GM21515 (cell line): ENCODE measurements at regions not wholly inside any gene's neighbourhood (a gene's known extent, or its start where the extent isn't known, plus 50 kb on each side); places are given as distances from the start of the nearest gene placed in this dataset.
"Not testable (repeated sequence)": the region's sequence is repeated elsewhere in the genome, so short reads cannot be mapped to it uniquely, and the experiment has no call there.

Experiments
- ATAC-seq: cut with Tn5 transposase; IDR thresholded peaks from one replicate; pipeline ENCODE4 v1.9.1; 2021; ENCODE audit not compliant: unreplicated experiment

DNA sequence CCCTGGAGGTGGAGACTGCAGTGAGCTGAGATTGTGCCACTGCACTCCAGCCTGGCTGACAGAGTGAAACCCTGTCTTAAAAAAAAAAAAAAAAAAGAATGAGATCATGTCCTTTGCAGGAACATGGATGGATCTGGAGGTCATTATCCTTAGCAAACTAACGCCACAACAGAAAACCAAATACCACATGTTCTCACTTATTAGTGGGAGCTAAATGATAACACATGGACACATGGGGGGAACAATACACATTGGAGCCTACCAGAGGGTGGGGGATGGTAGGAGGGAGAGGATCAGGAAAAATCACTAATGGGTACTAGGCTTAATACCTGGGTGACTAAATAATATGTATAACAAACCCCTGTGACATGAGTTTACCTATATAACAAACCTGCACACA is 108.0 kb upstream of the FHL2 start:
- ATAC-seq: not testable (repeated sequence)

DNA sequence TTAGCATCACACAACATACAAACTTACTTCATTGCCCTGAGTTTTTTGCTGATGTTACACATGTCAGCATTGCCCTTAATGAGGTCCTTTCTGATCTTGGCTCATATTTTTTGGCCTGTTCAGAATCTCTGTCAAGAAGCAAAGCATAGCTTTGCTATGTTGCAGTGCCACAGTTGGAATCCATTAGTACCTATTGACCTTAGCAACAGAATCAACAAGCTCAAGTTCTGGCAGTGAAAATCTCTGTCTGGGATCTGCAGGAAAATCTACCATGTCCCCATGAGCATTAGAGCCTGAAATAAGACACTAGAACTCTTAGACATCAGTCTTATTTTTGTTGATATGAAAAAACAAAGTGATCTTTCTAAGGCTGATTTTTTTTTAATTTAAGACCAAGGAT is 105.6 kb upstream of the FHL2 start:
- ATAC-seq: no peak

DNA sequence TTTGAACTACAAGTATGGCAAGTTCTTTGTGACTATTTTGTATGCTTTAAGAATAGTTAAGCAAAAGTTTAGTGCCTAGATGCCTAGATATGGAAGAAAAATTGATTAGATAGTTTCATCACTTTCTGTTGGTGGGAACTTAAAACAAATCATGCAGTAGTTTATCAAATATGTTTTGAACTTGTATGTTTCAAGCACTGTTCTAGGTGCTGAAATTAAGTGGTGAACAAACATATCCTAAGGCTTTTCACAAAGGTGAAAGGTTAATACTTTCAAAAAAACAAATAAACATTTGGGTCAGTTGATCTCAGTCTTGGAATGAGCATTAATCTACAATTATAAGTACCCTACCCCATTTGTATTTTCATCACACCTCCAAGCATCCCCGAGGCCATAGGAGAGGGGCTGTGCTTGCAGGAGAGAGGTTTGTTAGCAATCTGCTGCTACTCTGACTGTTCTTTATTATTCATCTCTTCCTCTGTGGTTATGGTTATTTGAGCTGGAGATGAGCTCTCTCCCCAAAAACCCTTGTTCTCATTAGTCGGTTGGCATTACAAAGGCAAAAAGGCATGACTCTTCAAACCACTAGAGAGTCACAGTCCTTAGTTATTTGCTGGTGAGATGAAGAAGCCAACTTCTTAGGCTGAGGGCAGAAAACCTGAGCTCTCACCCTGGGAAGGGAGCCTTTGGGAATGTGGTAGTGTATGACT is 103.9 kb upstream of the FHL2 start:
- ATAC-seq: no peak

DNA sequence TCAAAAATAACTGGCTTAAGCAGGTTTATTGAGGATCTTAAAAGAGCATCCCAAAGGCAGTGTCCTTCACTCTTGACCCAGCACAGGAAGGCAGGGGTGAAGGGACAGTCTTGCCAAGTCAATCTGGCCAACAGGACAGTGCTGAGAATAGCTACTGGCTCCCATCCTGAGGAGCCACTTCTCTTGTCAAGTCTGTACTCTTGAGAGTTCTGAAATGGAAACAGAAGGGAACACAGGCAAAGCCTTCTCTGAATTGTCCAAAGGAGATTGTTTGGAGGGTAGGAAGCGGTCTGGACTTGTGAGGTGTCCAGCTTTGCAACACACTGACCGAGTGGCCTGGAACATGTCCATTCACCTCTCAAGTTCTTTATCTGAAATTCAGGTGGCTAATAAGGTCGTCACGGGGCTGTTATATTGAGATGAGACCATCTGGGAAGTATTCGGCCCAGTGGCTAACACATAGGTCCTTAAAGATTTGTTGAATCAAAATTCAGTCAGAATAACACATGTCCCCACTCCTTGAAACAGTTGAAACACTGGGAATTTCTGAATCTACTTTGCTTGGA is 99.5 kb upstream of the FHL2 start:
- ATAC-seq: no peak

DNA sequence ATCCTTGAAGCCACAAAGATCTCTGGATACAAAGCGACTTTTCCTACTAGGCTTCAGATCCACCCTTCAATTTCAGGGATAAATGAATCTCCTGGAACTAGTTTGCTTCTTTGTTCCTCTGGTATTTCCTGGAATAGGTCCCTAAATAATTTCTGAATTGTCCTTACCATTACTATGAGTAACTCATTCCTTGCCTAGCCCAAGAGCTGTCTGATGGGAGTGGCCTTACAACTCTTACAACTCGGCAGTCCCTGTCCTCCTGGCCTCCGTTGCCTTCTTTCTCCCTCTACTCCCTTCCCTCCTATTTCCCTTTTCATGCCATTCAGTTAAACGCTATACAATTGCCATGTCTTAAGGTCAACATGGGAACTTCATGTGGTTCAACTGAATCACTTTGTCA is 98.2 kb upstream of the FHL2 start:
- no peak for ATAC-seq

DNA sequence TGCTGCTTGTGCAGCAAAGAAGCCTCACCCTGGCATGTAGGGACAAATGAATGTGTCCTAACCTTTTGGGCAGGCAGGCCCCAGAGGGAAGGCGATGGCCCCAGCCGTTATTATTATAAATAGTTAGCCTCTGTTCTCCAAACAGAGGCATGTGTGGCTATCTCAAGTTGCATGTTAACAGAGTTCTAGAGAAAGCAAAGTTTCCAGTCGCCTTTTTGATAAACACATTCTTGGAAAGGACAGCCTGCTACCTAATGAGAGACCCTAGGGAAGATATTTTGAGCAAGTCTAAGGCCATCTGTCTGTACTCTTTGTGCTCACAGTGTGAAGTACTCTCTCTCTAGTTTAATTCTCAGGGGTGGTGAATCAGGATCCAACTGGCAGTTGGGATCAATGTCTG is 97.4 kb upstream of the FHL2 start:
- no peak for ATAC-seq

DNA sequence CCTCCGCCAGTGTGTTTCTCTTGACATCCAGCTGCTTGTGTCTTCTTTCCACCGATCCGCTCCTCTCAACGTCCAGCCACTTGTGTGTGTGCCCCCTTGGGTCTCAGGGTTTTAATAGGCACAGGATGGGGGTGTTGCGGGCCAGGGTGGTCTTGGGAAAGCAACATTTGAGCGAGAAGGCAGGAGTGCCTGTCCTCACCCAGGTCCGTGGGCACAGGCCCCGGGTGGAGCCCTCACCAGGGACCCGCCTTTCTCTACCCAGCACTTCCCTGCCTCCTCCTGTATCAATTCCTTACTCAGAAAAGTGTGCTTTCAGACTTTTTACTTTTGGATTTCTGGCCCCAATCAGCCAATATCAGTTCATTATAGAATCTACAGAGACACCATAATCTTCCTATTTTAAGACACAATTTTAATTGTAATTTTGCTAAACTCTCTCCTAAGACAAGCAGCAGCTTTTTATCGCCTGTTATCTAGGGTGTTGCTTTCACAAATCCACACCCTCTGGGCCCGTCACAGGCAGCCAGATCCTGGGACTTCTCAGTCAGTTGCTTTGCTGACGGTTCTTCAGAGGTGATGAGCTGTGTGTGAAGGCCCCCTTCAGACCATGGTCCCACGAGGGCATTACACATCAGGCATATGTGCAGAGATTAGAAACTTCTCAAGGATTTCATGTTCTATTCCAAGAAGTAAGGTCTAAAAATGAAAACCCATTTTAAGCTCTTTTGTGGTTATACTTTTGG is 96.0 kb upstream of the FHL2 start:
- no peak for ATAC-seq

DNA sequence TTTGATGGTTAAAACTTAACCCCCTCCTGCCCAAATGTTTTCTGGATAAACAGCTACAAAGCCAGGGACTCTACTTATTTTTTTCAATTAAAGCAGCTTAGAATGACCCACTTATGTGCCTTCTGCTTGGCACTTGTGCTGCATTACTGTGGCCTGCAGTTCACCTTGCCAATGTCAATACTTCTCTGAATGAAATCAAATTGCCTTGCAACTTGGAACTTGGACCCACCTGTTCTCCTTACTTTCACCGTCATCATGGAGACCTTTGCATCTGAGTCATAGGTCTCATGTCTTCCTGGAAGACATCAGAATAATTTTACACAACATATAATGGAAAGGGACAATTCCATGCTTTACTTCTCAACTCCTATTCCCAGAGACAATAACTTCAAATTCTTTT is 92.1 kb upstream of the FHL2 start:
- ATAC-seq: no peak

DNA sequence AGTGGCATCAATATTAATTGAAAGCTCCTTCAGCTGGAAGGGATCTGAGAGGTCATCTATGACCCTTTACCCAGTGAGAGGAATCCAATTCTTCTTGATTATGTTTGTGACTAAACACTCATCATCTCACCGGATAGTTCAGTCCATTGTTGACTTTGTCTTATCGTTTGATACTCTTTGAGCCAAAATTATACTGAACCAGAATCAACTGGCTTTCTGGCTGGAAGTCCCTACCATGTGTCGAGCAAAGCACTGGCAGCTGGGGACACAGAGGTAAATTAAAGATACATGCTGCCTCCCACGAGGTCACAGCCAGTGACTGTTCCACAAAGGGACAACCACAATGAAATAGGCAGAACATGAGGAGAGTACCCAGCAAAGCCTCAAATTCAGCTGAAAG is 91.4 kb upstream of the FHL2 start:
- ATAC-seq: no peak

DNA sequence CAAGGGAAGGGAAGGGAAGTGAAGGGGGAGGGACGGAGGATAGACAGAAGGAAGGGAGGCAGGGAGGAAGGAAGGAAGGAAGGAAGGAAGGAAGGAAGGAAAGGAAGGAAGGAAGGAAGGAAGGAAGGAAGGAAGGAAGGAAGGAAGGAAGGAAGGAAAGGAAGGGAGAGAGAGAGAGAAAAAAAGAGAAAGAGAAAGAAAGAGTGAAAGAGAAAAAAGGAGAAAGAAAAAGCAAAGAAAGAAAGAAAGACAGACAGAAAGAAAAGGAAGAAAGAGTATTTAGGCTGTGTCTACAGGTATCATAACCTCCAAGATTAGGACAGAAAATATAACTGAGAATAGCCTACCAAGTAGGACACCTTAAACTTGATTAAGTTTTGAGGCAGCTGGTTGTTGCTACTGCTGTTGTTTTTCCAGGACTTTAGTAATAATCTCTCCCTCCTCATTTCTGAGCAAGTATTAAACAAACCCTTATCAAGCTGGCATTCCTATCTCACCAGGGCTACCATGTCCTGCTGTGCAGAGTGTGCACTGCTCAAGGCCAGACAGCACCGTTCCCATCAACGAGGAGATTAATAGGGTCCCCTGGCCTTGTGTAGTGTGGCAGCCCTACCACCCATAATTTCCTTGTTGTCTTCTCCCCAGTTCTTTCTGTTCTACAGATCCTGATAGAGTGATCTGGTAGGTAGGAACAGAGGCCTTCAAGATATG is 90.5 kb upstream of the FHL2 start:
- no peak for ATAC-seq

DNA sequence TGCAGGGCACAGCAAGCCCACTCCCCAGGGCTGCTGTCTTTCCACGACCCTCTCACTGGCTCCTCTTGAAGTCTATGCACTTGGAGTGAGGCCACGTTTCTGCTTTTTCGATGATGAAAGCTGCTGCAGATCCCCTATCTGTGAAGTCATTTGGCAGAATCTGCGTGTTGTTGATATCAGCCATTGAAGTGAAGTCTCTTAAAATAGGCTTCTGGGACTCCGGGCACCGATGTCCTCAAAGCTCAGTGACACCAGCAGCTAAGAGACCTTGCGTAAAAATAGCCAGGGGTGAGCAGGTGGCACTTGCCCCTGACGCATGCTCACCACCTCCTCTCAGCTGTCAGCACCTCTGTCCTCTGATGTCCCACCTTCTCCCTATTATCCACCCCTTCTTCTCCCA is 89.4 kb upstream of the FHL2 start:
- ATAC-seq: no peak

DNA sequence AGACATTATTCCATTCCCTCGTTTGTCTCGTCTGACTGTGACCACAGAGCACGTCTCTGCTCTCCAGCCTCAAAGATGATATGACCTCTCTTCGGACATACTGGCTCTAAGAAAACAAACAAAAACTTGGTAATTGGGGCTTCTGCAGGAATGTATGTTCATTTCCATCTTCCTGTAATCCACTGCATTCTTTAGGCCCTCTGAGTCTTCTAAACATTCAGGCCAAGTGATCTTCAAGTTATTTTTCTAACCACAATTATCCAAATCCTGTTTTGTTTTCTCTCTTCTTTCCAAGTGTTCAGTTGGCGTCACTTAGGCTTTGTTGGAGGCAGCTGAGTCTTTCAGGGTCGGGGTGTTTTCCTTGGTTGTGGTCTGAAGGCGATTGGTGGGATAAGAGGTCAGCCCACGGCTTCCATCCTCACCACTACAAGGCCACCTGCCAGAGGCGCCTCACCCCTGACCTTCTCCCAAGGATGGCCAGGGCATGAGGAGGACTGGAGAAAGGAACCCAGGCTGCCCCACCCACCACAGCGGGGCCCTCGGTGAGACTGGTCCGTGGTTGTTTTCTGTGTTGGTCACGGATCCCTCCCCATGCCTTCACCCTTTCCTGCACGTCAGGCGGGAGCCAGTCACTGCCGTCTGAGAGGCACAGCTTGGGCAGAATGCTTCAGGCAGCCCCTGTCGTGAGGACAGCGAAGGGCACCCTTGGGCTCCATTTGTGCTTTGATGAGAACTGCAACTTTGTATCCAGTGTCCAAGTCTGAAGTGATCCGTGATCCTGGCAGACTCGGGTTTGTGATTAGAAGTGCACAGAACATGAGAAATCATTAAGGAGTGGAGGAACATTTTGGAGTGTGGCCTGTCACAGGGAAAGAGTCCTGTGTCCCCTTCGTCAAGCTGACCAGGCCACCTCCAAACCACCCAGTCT is 88.6 kb upstream of the FHL2 start:
- ATAC-seq: no peak

DNA sequence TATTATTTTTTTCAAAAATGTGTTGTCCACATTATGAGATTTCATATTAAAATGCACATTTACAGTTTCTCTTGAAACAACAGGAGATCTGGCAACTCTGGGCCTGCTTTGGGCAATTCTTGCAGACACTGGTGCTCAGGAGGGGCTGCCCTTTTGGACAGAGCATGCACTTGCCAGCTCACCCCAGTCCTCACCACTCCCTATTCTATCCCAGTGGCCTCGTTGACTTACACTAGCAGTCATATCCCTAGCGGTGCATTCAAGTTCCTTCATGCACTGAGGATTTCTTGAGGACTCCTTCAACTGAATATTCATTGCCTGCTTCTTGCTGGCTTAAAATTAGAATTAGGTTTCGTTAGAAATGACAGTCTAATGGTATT is 87.9 kb upstream of the FHL2 start:
- ATAC-seq: no peak

DNA sequence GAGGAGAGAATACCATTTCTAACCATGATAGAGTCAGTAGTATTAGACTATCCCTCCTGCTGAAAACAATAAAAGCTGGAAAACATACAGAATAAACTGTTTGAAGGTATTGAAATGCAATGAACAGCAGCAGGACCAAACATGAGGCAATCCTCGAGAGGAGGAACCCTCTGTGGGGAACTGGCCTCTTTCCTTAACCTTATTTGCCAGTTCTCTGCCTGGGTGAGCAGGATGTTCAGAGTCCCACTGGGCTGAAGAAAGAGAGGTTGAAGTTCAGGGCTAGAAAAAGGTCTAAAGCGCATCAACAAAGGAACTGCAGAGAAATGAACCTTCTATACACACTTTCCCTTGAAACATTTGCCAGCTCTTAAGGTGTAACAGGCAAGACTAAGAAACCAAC is 79.8 kb upstream of the FHL2 start:
- no peak for ATAC-seq

DNA sequence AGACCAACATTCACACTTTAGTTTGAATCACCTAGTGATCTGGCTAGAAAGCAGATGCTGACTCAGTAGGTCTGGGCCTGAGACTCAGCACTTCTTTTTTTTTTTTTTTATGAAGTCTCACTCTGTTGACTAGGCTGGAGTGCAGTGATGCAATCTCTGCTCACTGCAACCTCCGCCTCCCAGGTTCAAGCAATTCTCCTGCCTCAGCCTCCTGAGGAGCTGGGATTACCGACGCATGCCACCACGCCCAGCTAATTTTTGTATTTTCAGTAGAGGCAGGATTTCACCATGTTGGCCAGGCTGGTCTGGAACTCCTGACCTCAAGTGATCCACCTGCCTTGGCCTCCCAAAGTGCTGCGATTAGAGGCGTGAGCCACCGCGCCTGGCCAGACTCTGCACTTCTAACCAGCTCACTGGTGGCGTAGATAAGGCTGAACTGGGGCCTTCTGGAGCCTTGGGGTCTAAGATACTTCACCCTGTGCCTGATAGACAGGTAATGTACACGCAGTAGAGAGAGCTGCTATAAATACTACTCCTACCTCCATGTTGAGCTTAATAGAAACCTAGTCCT is 78.3 kb upstream of the FHL2 start:
- ATAC-seq: not testable (repeated sequence)

DNA sequence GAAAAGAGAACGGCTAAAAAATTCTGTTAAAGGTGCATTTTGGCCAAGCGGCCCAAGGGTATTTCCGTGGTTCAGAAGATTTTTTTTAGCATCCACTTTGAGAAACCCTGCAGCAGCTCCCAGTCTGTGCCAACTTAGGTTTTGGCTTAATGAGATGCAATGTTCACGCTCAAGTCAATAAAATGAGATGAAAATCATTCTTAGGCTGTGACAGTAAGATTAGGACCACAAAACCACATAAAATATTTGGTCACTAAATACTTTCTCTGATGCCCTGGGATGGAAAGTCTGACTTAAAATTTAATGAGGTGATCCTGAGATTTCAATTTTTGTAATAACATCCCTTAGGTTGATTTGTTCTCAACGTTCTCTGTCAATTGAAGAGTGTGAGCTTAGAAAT is 74.2 kb upstream of the FHL2 start:
- ATAC-seq: no peak

DNA sequence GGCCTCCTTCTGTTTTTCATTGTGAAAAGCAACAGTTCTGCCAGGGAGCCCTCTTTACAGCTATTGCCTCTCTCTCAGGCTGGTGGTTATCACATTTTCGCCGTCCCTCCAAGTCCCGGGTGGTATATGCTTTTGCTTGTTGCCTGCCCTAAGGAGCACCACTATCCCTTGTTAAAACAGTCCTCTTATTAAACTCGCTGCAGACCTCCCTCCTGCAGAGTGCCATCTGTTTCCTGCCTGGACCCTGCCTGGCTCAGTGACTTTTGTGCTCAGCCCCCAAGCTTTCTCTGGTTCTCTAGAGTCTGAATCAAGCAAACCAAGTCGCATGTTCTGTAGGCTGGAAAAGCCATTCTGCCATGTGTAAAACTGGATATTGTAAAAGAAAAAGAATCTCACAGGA is 72.1 kb upstream of the FHL2 start:
- ATAC-seq: no peak

DNA sequence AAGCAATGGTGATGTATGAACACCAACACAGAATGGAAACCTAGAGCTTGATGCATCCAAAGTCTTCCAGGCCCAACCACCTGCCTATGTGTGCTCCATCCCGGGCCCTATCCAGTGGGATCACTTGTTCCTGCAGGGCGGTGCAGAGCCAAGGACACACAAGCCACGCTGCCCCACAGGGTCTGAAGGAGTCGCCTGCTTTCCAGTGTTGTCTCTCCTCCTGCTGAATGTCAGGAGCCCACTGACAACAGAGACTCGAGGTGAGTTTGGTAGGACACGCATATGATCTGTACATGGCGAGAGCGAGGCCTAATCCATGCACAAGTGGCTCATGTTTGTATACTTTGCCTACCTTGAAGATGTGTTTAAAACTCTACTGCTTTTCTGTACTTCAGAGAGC is 70.9 kb upstream of the FHL2 start:
- ATAC-seq: no peak

DNA sequence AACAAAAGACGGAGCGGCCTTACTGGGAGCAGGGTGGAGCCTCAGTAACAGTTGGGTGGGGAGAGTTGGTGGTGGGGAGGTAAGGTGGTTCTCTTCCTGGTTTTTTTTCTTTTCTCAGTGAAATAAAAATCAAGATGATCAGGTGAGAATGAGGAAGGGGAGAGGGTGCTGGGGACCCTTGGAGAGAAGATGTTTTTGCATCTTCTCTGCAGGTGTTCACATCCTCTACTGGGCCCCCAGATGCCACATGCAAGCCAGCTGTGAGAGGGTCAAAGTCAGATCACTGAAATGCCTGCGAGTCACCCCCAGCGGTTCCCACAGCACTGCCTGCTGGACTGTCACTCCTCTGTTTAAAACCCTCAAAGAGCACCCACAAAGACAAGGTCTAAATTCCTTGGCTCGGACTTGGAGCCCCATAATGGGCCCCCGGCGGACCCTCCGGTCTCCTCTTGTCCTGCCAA is 69.8 kb upstream of the FHL2 start:
- ATAC-seq: no peak

DNA sequence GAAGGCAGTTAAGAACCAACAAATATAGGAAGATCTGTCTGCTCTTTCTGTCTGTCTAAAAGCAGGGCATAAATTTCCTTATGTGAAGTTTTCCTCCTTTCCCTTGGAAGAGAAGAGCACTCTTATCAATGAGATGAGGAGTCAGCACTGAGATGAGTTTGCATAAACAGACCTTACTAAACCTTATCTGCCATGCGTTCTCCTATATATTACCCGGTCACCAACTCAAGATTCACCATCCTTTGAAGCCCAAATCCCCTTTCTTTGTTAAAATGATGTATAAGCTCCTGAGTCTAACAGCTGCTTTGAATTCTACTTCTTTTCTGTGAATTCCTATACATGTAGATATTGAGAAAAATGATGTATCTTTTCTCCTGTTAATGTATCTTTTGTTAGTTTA is 65.5 kb upstream of the FHL2 start:
- no peak for ATAC-seq
